HepG2 (cell line): ENCODE measurements at regions not wholly inside any gene's neighbourhood (a gene's known extent, or its start where the extent isn't known, plus 50 kb on each side); places are given as distances from the start of the nearest gene placed in this dataset.

Experiments used
- ATAC-seq: fragments of 200-7000 bp; cut with Tn5 transposase; 3 replicates; pipeline ENCODE4 v1.9.1; 2020; ENCODE audit warnings: mild to moderate bottlenecking, moderate library complexity
- BruUV-seq: library from RNA; stranded (reverse); fragments of 400-500 nt; replicated peaks from 2 replicates; lab custom pipeline; 2021; lab: Mats Ljungman, UMichigan
- CTCF ChIA-PET: fragments of 300-600 bp; formaldehyde crosslinking; extraction: SDS; loops from one replicate; lab custom pipeline; 2021; ENCODE audit warnings: low total read pairs, inconsistent platforms, low intra/inter-chr PET ratio; lab: Yijun Ruan, JAX
- POLR2A ChIA-PET: fragments of 350-600 bp; sonication (Branson Sonifier 250); formaldehyde crosslinking; loops from one replicate; lab custom pipeline; 2020; ENCODE audit warnings: antibody characterized with exemption, inconsistent platforms; lab: Yijun Ruan, JAX
- DNase-seq: peaks from one replicate; pipeline ENCODE4 v3.0.0-alpha.2; 2015; ENCODE audit warnings: low spot score
- FAIRE-seq: peaks from 3 replicates; lab custom pipeline; 2011; peaks lifted over from hg19 to GRCh38; lab: Jason Lieb, UNC
- H2AFZ ChIP-seq: one replicate; pipeline ENCODE4 v1.6.1; 2011; ENCODE audit warnings: low read length, inconsistent platforms
- H3K27ac ChIP-seq: fragments of 300-600 bp; 3 replicates; pipeline ENCODE4 v1.8.0; 2011; ENCODE audit warnings: mixed run types, mild to moderate bottlenecking, mixed read lengths, low read length, inconsistent platforms; ENCODE audit not compliant: insufficient read depth; ENCODE audit errors: extremely low read length
- H3K27me3 ChIP-seq, 2 experiments: fragments of 200-600 bp in 1 of 2; 2 replicates in 1 of 2; 3 replicates in 1 of 2; pipeline versions ENCODE4 v1.6.0 to v1.8.0; 2011; ENCODE audit warnings: low read length in 2 of 2, mild to moderate bottlenecking in 2 of 2, moderate library complexity in 2 of 2, inconsistent platforms in 1 of 2; ENCODE audit not compliant: insufficient read depth in 2 of 2, control insufficient read depth in 1 of 2
- H3K36me3 ChIP-seq, 2 experiments: fragments of 200-600 bp in 1 of 2; replicated peaks in 1 of 2; 2 replicates in 1 of 2; 3 replicates in 1 of 2; pipeline versions ENCODE4 v1.5.1 to v1.8.0; 2011; ENCODE audit warnings: low read length in 2 of 2, inconsistent platforms in 1 of 2; ENCODE audit not compliant: insufficient read depth in 2 of 2, control insufficient read depth in 1 of 2
- H3K4me1 ChIP-seq: 2 replicates; pipeline ENCODE4 v1.5.1; 2012; ENCODE audit warnings: low read length, inconsistent platforms; ENCODE audit not compliant: insufficient read depth
- H3K4me2 ChIP-seq: 2 replicates; pipeline ENCODE4 v1.6.0; 2011; ENCODE audit warnings: low read depth, low read length, inconsistent platforms
- H3K4me3 ChIP-seq, 3 experiments: fragments of 200-600 bp in 1 of 3; sonication (generic), shearing (Covaris generic) in 1 of 3; replicated peaks in 1 of 3; 2 replicates each; pipeline ENCODE4 v1.5.1; 2011 to 2016; ENCODE audit warnings: low read length in 3 of 3, inconsistent platforms in 2 of 3, low read depth in 2 of 3, mild to moderate bottlenecking in 2 of 3, control low read depth in 1 of 3, mixed read lengths in 1 of 3; ENCODE audit not compliant: insufficient read depth in 1 of 3
- H3K79me2 ChIP-seq: one replicate; pipeline ENCODE4 v1.6.1; 2011; ENCODE audit warnings: low read length, inconsistent platforms; ENCODE audit not compliant: insufficient read depth
- H3K9ac ChIP-seq: 2 replicates; pipeline ENCODE4 v1.6.0; 2011; ENCODE audit warnings: mild to moderate bottlenecking, low read depth, low read length, inconsistent platforms; ENCODE audit not compliant: insufficient read depth
- H3K9me3 ChIP-seq: 2 replicates; pipeline ENCODE4 v1.5.1; 2012; ENCODE audit warnings: mild to moderate bottlenecking, low read length
- H4K20me1 ChIP-seq: 2 replicates; pipeline ENCODE4 v1.6.0; 2011; ENCODE audit warnings: inconsistent platforms, mild to moderate bottlenecking, low read length, moderate library complexity; ENCODE audit not compliant: insufficient read depth
- ATAD3A ChIP-seq: sonication (generic); formaldehyde crosslinking; IDR thresholded peaks from 2 replicates; pipeline ENCODE4 v1.4.0; 2020; ENCODE audit warnings: missing genetic modification reagents
- BCL6 ChIP-seq: IDR thresholded peaks from 2 replicates; pipeline ENCODE4 v1.6.1; 2016; ENCODE audit warnings: missing genetic modification reagents, missing compliant biosample characterization
- GLI4 ChIP-seq: sonication (generic); formaldehyde crosslinking; IDR thresholded peaks from 2 replicates; pipeline ENCODE4 v1.5.1; 2020; ENCODE audit warnings: missing genetic modification reagents, mild to moderate bottlenecking, moderate library complexity, borderline replicate concordance
- HMG20A ChIP-seq: IDR thresholded peaks from 2 replicates; pipeline ENCODE4 v1.6.1; 2016; ENCODE audit warnings: borderline replicate concordance
- IKZF4 ChIP-seq: sonication (generic); formaldehyde crosslinking; IDR thresholded peaks from 2 replicates; pipeline ENCODE4 v1.5.1; 2020; ENCODE audit warnings: borderline replicate concordance, mild to moderate bottlenecking, low read depth, missing genetic modification reagents; ENCODE audit errors: not compliant biosample characterization
- KAT8 ChIP-seq: IDR thresholded peaks from 2 replicates; pipeline ENCODE4 v1.6.1; 2016; ENCODE audit warnings: missing genetic modification reagents, missing compliant biosample characterization
- MBD4 ChIP-seq: IDR thresholded peaks from 2 replicates; pipeline ENCODE4 v1.6.1; 2012; ENCODE audit warnings: low read length, inconsistent platforms, borderline replicate concordance
- MIER3 ChIP-seq: IDR thresholded peaks from 2 replicates; pipeline ENCODE4 v1.6.1; 2016; ENCODE audit warnings: missing compliant biosample characterization, borderline replicate concordance
- RBAK ChIP-seq: sonication (generic); formaldehyde crosslinking; IDR thresholded peaks from 2 replicates; pipeline ENCODE4 v1.5.1; 2020; ENCODE audit warnings: mild to moderate bottlenecking, missing genetic modification reagents
- TBX3 ChIP-seq: fragments of 450-650 bp; IDR thresholded peaks from 2 replicates; pipeline ENCODE4 v1.6.1; 2017; ENCODE audit warnings: antibody characterized with exemption, mild to moderate bottlenecking, inconsistent platforms, borderline replicate concordance
- TOPORS ChIP-seq: sonication (generic); formaldehyde crosslinking; IDR thresholded peaks from 2 replicates; pipeline ENCODE4 v1.8.0; 2023; ENCODE audit warnings: mild to moderate bottlenecking, missing genetic modification reagents
- ZBTB21 ChIP-seq: sonication (generic); formaldehyde crosslinking; IDR thresholded peaks from 2 replicates; pipeline ENCODE4 v1.4.0; 2020; ENCODE audit warnings: missing genetic modification reagents
- ZFP90 ChIP-seq: sonication (generic); formaldehyde crosslinking; IDR thresholded peaks from 2 replicates; pipeline ENCODE4 v1.8.0; 2022; ENCODE audit warnings: missing genetic modification reagents, mild to moderate bottlenecking, inconsistent platforms, borderline replicate concordance
- ZNF329 ChIP-seq: sonication (generic); formaldehyde crosslinking; IDR thresholded peaks from 2 replicates; pipeline ENCODE4 v1.9.0; 2021; ENCODE audit warnings: low read depth, mild to moderate bottlenecking, missing genetic modification reagents
- WGBS: methylation state at CpG from one replicate; pipeline ENCODE4 v1.1.6; 2017; ENCODE audit warnings: low lambda C conversion rate; 5-methylcytosine and 5-hydroxymethylcytosine counted together
- in situ Hi-C: cut with HindIII; loops from 2 replicates; pipeline ENCODE4 v1.10.0; 2017; ENCODE audit warnings: low pct_unique_long_range_greater_than_20kb; ENCODE audit not compliant: extremely low pct_ligation_motif_present
- intact Hi-C: fragments of 100-400 bp; cut with micrococcal nuclease; formaldehyde crosslinking; loops from one replicate; pipeline ENCODE4 v1.10.0; 2022; ENCODE audit not compliant: unreplicated experiment
- TF ChIP-seq, protein P1 (sequence below): sonication (generic); formaldehyde crosslinking; IDR thresholded peaks from 2 replicates; pipeline ENCODE4 v1.8.0; 2022; ENCODE audit warnings: mild to moderate bottlenecking, missing genetic modification reagents; ENCODE audit not compliant: insufficient replicate concordance
- TF ChIP-seq, protein P2 (sequence below): sonication (generic); formaldehyde crosslinking; IDR thresholded peaks from 2 replicates; pipeline ENCODE4 v1.9.0; 2021; ENCODE audit warnings: missing genetic modification reagents, mild to moderate bottlenecking, borderline replicate concordance
- TF ChIP-seq, protein P3 (sequence below): sonication (generic); formaldehyde crosslinking; IDR thresholded peaks from 2 replicates; pipeline ENCODE4 v1.4.0; 2020; ENCODE audit warnings: missing genetic modification reagents

DNA sequence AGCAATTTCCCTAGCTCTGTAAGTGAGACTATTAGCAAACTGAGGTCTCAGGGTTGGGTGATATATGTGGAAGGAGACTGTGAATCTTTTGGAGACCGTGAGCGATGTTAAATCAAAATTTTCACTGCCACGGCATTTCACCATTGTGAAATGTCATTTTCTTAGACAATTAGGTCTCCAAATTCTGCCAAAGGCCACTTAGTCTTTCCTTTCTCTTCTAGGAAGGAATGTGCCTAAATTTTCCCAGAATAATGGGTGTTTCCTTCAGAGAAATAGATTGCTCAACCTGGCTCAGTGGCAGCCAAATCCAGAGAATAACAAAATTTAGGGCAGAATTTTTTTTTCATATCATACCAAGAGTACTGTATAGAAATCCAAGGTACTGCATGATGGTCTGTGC, 64.5 kb upstream of the SCEL start:
- Histone ChIP-seq H3K4me3 (no peak overlapping the region), H3K27me3 (peaks cover 0 to 3% of the 10 kb centered on the region in 2 experiments; a peak in 1 of 5 replicates), H3K27ac (no peak overlapping the region), H3K4me2 (no peak overlapping the region)
- TF ChIP-seq IKZF4 (CRISPR knock-in tag) (no peak), TBX3 (no peak), TOPORS (CRISPR knock-in tag) (no peak), ZNF329 (no peak), KAT8 (CRISPR knock-in tag) (no peak), ATAD3A (CRISPR knock-in tag) (no peak), HMG20A (CRISPR knock-in tag) (no peak), GLI4 (CRISPR knock-in tag) (no peak), MBD4 (no peak), MIER3 (CRISPR knock-in tag) (no peak), ZFP90 (no peak), RBAK (CRISPR knock-in tag) (no peak), ZBTB21 (no peak), BCL6 (no peak)
- TF ChIP-seq, protein P1, sequence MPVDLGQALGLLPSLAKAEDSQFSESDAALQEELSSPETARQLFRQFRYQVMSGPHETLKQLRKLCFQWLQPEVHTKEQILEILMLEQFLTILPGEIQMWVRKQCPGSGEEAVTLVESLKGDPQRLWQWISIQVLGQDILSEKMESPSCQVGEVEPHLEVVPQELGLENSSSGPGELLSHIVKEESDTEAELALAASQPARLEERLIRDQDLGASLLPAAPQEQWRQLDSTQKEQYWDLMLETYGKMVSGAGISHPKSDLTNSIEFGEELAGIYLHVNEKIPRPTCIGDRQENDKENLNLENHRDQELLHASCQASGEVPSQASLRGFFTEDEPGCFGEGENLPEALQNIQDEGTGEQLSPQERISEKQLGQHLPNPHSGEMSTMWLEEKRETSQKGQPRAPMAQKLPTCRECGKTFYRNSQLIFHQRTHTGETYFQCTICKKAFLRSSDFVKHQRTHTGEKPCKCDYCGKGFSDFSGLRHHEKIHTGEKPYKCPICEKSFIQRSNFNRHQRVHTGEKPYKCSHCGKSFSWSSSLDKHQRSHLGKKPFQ = no peak
- TF ChIP-seq, protein P2, sequence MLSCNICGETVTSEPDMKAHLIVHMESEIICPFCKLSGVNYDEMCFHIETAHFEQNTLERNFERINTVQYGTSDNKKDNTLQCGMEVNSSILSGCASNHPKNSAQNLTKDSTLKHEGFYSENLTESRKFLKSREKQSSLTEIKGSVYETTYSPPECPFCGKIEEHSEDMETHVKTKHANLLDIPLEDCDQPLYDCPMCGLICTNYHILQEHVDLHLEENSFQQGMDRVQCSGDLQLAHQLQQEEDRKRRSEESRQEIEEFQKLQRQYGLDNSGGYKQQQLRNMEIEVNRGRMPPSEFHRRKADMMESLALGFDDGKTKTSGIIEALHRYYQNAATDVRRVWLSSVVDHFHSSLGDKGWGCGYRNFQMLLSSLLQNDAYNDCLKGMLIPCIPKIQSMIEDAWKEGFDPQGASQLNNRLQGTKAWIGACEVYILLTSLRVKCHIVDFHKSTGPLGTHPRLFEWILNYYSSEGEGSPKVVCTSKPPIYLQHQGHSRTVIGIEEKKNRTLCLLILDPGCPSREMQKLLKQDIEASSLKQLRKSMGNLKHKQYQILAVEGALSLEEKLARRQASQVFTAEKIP (CRISPR knock-in tag) = no peak
- TF ChIP-seq, protein P3, sequence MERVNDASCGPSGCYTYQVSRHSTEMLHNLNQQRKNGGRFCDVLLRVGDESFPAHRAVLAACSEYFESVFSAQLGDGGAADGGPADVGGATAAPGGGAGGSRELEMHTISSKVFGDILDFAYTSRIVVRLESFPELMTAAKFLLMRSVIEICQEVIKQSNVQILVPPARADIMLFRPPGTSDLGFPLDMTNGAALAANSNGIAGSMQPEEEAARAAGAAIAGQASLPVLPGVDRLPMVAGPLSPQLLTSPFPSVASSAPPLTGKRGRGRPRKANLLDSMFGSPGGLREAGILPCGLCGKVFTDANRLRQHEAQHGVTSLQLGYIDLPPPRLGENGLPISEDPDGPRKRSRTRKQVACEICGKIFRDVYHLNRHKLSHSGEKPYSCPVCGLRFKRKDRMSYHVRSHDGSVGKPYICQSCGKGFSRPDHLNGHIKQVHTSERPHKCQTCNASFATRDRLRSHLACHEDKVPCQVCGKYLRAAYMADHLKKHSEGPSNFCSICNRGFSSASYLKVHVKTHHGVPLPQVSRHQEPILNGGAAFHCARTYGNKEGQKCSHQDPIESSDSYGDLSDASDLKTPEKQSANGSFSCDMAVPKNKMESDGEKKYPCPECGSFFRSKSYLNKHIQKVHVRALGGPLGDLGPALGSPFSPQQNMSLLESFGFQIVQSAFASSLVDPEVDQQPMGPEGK (CRISPR knock-in tag) = no peak
- TF ChIP-seq, all 625 proteins: peak for 0
- Histone ChIP-seq H3K9me3 (no peaks in the 10 kb centered on the region), H3K79me2 (no peaks in the 10 kb centered on the region), H3K36me3 (no peaks in the 10 kb centered on the region), H4K20me1 (no peaks in the 10 kb centered on the region), H3K4me1 (no peaks in the 10 kb centered on the region), H2AFZ (no peak overlapping the region), H3K9ac (no peak overlapping the region)
- intact Hi-C loops = no loop called here
- POLR2A ChIA-PET = no interaction called here
- no TSS peak for BruUV-seq
- CTCF ChIA-PET = no interaction called here
- ATAC-seq = no peak
- in situ Hi-C loops = no loop called here
- FAIRE-seq = no peak
- 13% methylated on average over 3 of the region's 3 CpGs for WGBS
- DNase-seq = no peak
